DOHH2 (cell line): ENCODE measurements at regions not wholly inside any gene's neighbourhood (a gene's known extent, or its start where the extent isn't known, plus 50 kb on each side); places are given as distances from the start of the nearest gene placed in this dataset.

ENCODE experiments used
- EZH2phosphoT487 ChIP-seq: fragments of 200-600 bp; sonication (generic); IDR thresholded peaks from 2 replicates; pipeline ENCODE4 v1.6.1; 2017; ENCODE audit warnings: borderline replicate concordance, mild to moderate bottlenecking, antibody characterized with exemption, low read length, moderate library complexity, mixed read lengths
- TF ChIP-seq, protein P1 (sequence below): fragments of 200-600 bp; sonication (generic); IDR thresholded peaks from one replicate; pipeline ENCODE4 v1.5.1; 2014; ENCODE audit warnings: antibody characterized with exemption, mild to moderate bottlenecking, low read depth, low read length; ENCODE audit not compliant: poor library complexity, severe bottlenecking

DNA sequence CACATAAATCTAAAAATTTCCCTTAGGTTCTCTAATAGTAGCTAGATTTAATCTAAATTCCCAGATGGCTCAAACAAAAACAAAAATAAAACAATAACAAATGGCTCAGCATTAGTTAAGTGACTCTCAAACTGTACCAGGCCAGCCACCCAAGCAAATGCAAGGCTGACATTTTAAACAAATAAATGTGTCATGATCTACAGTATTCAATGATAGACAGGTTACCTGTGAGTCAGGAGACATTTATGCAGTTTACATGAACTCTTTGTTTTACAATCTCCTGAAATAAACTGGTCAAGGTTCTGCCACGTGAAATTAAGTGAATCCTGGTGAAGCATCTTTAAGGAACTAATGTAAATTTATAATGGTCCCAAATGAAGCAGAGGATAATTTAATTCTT lies 580.2 kb upstream of the PTPRD start:
- TF ChIP-seq, protein P1, sequence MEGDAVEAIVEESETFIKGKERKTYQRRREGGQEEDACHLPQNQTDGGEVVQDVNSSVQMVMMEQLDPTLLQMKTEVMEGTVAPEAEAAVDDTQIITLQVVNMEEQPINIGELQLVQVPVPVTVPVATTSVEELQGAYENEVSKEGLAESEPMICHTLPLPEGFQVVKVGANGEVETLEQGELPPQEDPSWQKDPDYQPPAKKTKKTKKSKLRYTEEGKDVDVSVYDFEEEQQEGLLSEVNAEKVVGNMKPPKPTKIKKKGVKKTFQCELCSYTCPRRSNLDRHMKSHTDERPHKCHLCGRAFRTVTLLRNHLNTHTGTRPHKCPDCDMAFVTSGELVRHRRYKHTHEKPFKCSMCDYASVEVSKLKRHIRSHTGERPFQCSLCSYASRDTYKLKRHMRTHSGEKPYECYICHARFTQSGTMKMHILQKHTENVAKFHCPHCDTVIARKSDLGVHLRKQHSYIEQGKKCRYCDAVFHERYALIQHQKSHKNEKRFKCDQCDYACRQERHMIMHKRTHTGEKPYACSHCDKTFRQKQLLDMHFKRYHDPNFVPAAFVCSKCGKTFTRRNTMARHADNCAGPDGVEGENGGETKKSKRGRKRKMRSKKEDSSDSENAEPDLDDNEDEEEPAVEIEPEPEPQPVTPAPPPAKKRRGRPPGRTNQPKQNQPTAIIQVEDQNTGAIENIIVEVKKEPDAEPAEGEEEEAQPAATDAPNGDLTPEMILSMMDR = no peak
- no peak for TF ChIP-seq EZH2phosphoT487
